Activated CD4-positive, alpha-beta T cell treated with anti-CD3 and anti-CD28 coated beads, Interleukin-2, amount 50 U/mL, for 24 hours (primary cell): ENCODE measurements at regions not wholly inside any gene's neighbourhood (a gene's known extent, or its start where the extent isn't known, plus 50 kb on each side); places are given as distances from the start of the nearest gene placed in this dataset.

ENCODE experiments used
- DNase-seq, 2 donors: peaks; one replicate each; pipeline ENCODE4 v3.0.0-alpha.2; 2020; ENCODE audit warnings: low read depth in 1 of 2, low spot score in 1 of 2

DNA sequence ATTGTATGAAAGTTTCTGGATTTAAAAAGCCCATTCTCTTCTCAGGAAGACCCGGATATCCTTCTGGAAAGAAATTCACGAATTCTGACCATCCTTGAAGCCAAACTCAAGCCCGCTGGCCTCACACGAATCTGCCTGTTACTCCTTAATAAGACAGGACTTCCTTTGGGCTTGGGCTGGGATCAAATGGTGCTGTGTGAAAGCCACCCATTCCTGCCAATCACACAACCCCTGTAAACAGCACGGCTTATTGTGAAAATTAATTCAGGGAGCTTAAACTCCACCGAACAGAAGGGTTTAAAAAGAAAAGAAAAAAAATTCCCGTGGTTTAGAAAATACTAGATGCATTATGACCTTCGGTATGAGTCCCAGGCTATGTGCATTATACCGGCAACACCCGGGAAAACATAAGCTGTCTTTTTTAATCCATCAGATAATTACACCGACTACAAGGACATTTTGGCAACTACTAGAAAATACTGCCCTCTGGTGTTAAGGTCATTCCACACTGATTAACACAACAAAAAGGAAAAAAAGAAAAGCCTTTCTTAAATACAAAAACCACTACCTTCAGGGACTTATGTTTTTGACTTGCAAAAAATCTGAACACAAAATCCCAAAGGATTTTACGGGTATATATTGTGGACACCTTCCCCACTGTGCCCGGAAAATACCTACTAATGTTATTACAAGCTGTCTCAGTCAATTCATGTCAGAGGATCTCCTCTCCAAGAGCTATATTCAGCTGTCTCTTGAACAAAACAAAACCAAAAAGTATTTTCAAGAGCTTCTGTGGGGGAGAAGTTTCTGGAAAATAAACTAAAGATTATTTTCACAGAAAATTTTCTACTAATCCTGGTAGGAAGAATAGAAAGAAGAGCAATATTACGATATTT lies 76.0 kb upstream of the LSM14A start:
- DNase-seq: peak in 1 of 2 donors; percentile 7

DNA sequence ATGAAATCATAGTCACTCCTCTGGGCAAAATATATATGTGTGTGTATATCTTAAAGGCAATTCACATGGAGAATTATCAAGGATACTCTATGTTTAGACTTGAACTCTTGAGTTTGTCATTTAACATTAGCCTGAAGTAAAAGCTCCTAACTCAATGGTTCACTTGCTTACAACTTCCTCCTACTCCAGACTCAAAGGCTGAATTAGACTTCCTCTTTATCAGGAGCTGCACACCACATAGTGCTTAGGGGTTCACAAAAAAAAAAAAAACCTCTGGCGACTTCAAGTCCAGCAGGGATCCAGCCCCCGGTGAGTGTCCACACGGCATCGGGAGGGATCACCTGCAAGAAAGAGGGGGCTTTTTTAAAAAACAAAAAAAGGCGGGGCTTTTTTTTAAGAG lies 68.2 kb upstream of the LSM14A start:
- DNase-seq: no peak

DNA sequence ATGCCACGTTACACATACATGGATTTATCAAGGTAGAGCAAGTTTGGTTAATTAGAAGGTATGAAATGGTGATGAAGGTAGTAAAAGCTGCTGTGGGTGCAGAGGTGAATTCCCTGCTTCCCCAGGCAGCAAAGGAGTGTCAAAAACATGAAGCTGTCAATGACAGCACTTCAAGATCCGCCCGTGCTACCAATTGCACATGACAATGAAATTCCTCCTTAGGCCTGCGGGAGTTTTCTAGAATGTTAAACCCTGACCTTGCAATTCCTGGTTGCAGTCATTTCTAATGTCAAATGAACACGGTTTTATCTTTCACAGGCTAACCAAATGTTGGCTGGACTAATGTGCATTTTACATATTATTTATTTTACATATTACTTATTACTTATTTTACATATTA lies 67.7 kb upstream of the LSM14A start:
- no peak for DNase-seq

DNA sequence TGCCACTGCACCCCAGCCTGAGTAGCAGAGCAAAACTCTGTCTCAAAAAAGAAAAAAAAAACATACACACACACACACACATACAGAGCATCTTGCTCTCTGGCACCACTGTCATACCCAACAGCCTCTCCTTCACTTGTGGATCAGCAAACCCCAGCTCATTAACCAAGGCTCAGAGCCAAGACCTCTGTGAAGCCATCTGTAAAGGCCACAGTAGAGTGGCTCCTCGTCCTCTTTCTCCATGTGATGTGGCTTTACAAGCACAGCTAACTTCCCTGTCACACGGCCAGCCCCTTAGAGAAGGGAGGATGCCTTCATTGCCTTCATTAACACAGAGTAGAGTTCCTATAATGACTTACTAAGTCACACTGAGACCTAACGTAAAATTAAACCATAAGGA lies 62.7 kb upstream of the LSM14A start:
- no peak for DNase-seq

DNA sequence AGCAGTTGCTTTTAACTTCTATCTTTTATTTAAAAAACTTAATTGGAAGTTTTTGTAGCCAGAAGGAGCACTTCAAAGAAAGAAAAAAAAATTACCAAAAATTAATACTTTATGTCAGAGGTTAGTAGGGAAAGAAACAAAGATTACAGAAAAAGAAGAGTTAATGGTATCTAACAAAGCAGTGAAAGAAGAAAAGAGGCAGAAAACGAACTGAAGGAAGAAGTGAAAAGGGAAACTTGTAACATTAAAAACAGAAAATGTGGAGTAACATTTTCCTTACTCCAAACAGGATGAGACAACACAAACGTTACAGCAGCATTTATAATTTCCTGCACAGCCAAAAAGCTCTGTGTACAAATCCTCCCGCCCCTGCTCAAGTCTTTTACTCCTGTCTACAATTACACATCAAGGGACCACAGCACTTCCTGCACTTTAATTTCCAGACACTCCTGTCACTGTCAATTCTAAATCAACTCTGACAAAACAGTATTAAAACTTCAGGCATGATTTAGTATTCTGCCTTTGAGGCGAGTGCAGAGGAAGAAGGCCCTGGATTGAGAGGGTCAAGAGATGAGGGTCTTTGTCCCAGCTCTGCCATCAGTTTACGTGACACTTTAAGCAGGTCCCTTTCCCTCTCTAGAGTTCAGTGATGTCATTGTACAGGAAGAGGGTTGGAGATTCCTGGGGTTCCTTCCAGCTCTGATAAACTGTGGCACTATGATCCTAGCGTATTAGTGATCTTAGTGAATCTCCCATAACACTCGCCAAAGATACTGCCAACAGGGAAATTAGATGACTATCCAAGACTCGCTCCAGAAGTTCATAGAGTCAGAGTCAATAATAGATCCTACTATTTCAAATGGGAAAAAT lies 53.2 kb upstream of the LSM14A start:
- no peak for DNase-seq

DNA sequence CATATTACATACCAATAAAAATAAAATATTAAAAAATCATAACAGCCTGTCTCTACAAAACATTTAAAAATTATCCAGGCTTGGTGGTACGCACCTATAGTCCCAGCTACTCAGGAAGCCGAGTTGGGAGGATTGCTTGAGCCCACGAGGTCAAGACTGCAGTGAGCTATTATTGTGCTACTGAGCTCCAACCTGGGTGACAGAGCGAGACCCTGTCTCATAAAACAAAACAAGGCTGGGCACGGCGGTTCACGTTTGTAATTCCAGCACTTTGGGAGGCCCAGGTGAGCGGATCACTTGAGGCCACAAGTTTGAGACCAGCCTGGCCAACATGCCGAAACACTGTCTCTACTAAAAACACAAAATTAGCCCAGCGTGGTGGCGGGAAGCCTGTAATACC lies 52.2 kb upstream of the LSM14A start:
- DNase-seq: no peak

DNA sequence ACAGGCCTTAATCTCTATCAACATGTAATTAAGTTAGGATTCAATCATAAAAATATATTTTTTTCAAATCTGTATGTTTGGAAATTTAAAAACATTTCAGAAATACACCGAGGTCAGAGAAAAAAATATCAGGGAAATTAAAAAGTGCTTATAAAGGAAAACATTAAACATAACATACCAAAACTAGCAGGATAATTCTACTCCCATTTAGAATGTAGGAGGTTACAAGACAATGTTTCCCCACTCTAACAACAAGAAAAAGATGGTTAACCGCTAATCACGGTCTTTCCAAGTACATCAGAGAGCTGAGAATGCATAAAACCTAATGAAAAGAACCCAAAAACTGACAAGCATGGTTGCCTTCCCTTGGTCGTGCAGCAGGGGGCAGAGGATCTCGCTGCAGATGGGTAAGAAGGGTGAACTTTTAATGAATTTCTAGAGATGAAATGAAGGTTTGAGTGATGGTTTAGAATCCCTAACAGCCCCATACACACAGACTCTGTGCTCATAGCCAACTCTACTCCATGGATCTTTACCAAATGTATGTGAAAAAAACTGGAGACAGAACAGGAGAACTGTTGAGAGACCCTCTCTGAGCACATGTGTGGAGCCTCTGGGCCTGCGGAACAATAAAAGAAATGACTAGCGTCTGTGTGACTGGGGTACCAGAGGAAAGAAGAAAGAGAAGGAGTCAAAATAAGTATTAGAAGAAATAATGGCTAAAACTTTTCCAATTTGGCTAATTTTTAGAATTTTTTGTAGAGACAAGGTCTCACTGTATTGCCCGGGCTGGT lies 51.3 kb upstream of the LSM14A start:
- peak in 1 of 2 donors; percentile 39 for DNase-seq
